ENCODE measurements at regions not wholly inside any gene's neighbourhood (a gene's known extent, or its start where the extent isn't known, plus 50 kb on each side); places are given as distances from the start of the nearest gene placed in this dataset.

- ChIA-PET POLR2A (ENCODE audit: unreplicated experiment) (no interaction called here), CTCF (interaction anchor here (0.7 kb wide), 1 partner anchor 439 kb away, joined by 3 read pairs; no protein-coding TSS in a partner anchor)
- Histone ChIP-seq H3K27ac (ENCODE audit: low read length) (no peak overlapping the region), H3K36me3 (ENCODE audit: low read depth, low read length) (no peaks in the 10 kb centered on the region; the same call in 1 of the 2 replicates), H3K4me3 (ENCODE audit: low read length) (no peak overlapping the region), H3K9ac (ENCODE audit: low read length) (no peak overlapping the region), H3K79me2 (ENCODE audit: low read length) (peaks cover 4% of the 10 kb centered on the region; the same call in 1 of the 2 replicates), H3K4me1 (ENCODE audit: insufficient read depth, low read length) (peaks cover 14% of the 10 kb centered on the region), H3K9me2 (replicated peaks; ENCODE audit: low read length) (no peaks in the 10 kb centered on the region), H3K4me2 (ENCODE audit: low read length) (peak overlapping the region; percentile 27), H2AFZ (ENCODE audit: low read length) (no peak overlapping the region), H3K27me3 (ENCODE audit: low read length) (no peaks in the 10 kb centered on the region), H3F3A (ENCODE audit: low read length, unreplicated experiment) (no peaks in the 10 kb centered on the region), H4K20me1 (ENCODE audit: low read length) (no peaks in the 10 kb centered on the region), H3K9me3 (ENCODE audit: low read length) (no peaks in the 10 kb centered on the region)
- BruUV-seq (replicated peaks): no TSS peak
- intact Hi-C loops (cut with micrococcal nuclease): no loop called here
- DNase-seq (peak; percentile 62), ATAC-seq (peak; percentile 64)
- no peak for TF ChIP-seq EZH2phosphoT487 (IDR thresholded peaks at IDR 0.05; ENCODE audit: borderline replicate concordance, low read length)
- TF ChIP-seq EZH2 (IDR thresholded peaks at IDR 0.05; ENCODE audit: low read length, unreplicated experiment): no peak
- no peak for TF ChIP-seq CTCF (conservative IDR thresholded peaks at IDR 0.05; ENCODE audit: low read depth, low read length)
Measured at GRCh38 chr17:63029541-63029940, 63.5 kb downstream of the TANC2 start.

GRCh38 chr17:63032142-63032541, 66.1 kb downstream of the TANC2 start:
- H2AFZ ChIP-seq (ENCODE audit: low read length): no peak overlapping the region
- no peak overlapping the region for H3K9ac ChIP-seq (ENCODE audit: low read length)
- DNase-seq (no peak), ATAC-seq (no peak)
- no peaks in the 10 kb centered on the region for H4K20me1 ChIP-seq (ENCODE audit: low read length)
- TF ChIP-seq EZH2 (IDR thresholded peaks at IDR 0.05; ENCODE audit: low read length, unreplicated experiment) (no peak), EZH2phosphoT487 (IDR thresholded peaks at IDR 0.05; ENCODE audit: borderline replicate concordance, low read length) (no peak), CTCF (conservative IDR thresholded peaks at IDR 0.05; ENCODE audit: low read depth, low read length) (no peak)
- H3K27ac ChIP-seq (ENCODE audit: low read length): no peak overlapping the region
- peaks cover 29% of the 10 kb centered on the region for H3K4me1 ChIP-seq (ENCODE audit: insufficient read depth, low read length)
- H3K9me2 ChIP-seq (replicated peaks; ENCODE audit: low read length): no peaks in the 10 kb centered on the region
- ChIA-PET CTCF (interaction anchor here (0.6 kb wide), 1 partner anchor 36 kb away, joined by 3 read pairs; no protein-coding TSS in a partner anchor), POLR2A (ENCODE audit: unreplicated experiment) (no interaction called here)
- H3K27me3 ChIP-seq (ENCODE audit: low read length): no peaks in the 10 kb centered on the region
- intact Hi-C loops (cut with micrococcal nuclease): no loop called here
- H3K79me2 ChIP-seq (ENCODE audit: low read length): peaks cover 7% of the 10 kb centered on the region; the same call in 1 of the 2 replicates
- no peak overlapping the region for H3K4me2 ChIP-seq (ENCODE audit: low read length)
- no peaks in the 10 kb centered on the region for H3K9me3 ChIP-seq (ENCODE audit: low read length)
- no peaks in the 10 kb centered on the region for H3F3A ChIP-seq (ENCODE audit: low read length, unreplicated experiment)
- no peak overlapping the region for H3K4me3 ChIP-seq (ENCODE audit: low read length)
- H3K36me3 ChIP-seq (ENCODE audit: low read depth, low read length): no peaks in the 10 kb centered on the region; the same call in 1 of the 2 replicates
- BruUV-seq (replicated peaks): no TSS peak

GRCh38 chr17:63033142-63033541, 67.1 kb downstream of the TANC2 start:
- no peaks in the 10 kb centered on the region; the same call in 1 of the 2 replicates for H3K36me3 ChIP-seq (ENCODE audit: low read depth, low read length)
- TF ChIP-seq CTCF (conservative IDR thresholded peaks at IDR 0.05; ENCODE audit: low read depth, low read length) (no peak), EZH2phosphoT487 (IDR thresholded peaks at IDR 0.05; ENCODE audit: borderline replicate concordance, low read length) (no peak), EZH2 (IDR thresholded peaks at IDR 0.05; ENCODE audit: low read length, unreplicated experiment) (no peak)
- H3F3A ChIP-seq (ENCODE audit: low read length, unreplicated experiment): no peaks in the 10 kb centered on the region
- ChIA-PET POLR2A (ENCODE audit: unreplicated experiment) (no interaction called here), CTCF (no interaction called here)
- H3K79me2 ChIP-seq (ENCODE audit: low read length): peaks cover 11% of the 10 kb centered on the region
- no peak overlapping the region for H3K9ac ChIP-seq (ENCODE audit: low read length)
- DNase-seq (no peak), ATAC-seq (no peak)
- intact Hi-C loops (cut with micrococcal nuclease): no loop called here
- no peaks in the 10 kb centered on the region for H3K27me3 ChIP-seq (ENCODE audit: low read length)
- H3K4me1 ChIP-seq (ENCODE audit: insufficient read depth, low read length): peaks cover 29% of the 10 kb centered on the region
- no peak overlapping the region for H3K27ac ChIP-seq (ENCODE audit: low read length)
- no peak overlapping the region for H3K4me2 ChIP-seq (ENCODE audit: low read length)
- no peak overlapping the region for H2AFZ ChIP-seq (ENCODE audit: low read length)
- H4K20me1 ChIP-seq (ENCODE audit: low read length): no peaks in the 10 kb centered on the region
- no peaks in the 10 kb centered on the region for H3K9me2 ChIP-seq (replicated peaks; ENCODE audit: low read length)
- H3K4me3 ChIP-seq (ENCODE audit: low read length): no peak overlapping the region
- no peaks in the 10 kb centered on the region for H3K9me3 ChIP-seq (ENCODE audit: low read length)
- no TSS peak for BruUV-seq (replicated peaks)

Measured in PC-3 (cell line).